ENCODE measurements at regions not wholly inside any gene's neighbourhood (a gene's known extent, or its start where the extent isn't known, plus 50 kb on each side); places are given as distances from the start of the nearest gene placed in this dataset.

DNA sequence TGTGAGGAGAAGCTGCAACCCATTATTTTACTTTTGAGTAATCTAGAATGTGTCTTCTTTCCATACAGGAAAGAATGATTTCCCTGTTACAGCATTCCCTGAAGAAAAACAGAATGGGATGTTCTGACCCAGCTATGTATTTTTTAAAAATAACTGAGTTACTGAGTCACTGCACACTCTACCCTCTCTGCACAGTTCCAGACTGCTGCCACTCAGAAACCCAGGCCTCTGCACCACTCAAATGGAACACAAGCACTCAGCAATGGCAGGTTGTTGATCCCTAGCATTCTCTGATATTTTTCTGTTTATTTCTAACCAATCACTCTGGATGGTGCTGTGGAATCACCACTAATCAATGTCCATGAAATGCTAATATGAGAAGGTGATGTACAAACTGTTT is 1300.0 kb upstream of the FAM98A start:
- POLR2A ChIA-PET (ENCODE audit: unreplicated experiment), result no interaction called here
- no peak for DNase-seq
- CTCF ChIA-PET, result no interaction called here

DNA sequence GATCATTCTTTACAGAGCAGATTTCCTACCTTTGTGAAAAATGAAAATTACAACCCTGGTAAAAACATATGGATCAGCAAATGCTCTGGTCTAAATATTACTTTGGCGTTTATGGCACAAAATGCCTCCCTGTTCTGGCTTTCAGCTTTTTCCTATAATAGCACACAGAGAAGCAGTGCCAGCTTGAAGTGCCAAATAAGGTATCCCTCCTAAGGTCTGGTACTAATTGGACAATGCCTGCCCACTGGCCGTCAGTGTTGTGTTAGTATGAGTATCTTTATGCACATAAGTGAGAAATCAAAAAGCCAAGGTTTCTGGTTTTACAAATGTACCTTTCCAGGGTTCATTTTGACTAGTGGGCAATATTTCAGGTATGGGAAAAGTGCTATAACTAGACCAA is 1293.7 kb upstream of the FAM98A start:
- Histone ChIP-seq H3K79me2 (ENCODE audit: low read length) (no peaks in the 10 kb centered on the region), H3K27me3 (ENCODE audit: low read length) (no peaks in the 10 kb centered on the region), H3F3A (ENCODE audit: low read length, unreplicated experiment) (no peaks in the 10 kb centered on the region), H4K20me1 (ENCODE audit: low read length) (no peaks in the 10 kb centered on the region), H3K4me1 (ENCODE audit: insufficient read depth, low read length) (no peaks in the 10 kb centered on the region), H3K36me3 (ENCODE audit: low read depth, low read length) (no peaks in the 10 kb centered on the region), H3K4me3 (ENCODE audit: low read length) (no peak overlapping the region), H3K27ac (ENCODE audit: low read length) (no peak overlapping the region), H3K9me2 (replicated peaks; ENCODE audit: low read length) (no peaks in the 10 kb centered on the region), H3K9ac (ENCODE audit: low read length) (no peak overlapping the region), H2AFZ (ENCODE audit: low read length) (no peak overlapping the region), H3K4me2 (ENCODE audit: low read length) (no peak overlapping the region), H3K9me3 (ENCODE audit: low read length) (no peaks in the 10 kb centered on the region)
- TF ChIP-seq EZH2 (IDR thresholded peaks at IDR 0.05; ENCODE audit: low read length, unreplicated experiment), result no peak
- no peak for TF ChIP-seq EZH2phosphoT487 (IDR thresholded peaks at IDR 0.05; ENCODE audit: borderline replicate concordance, low read length)
- TF ChIP-seq, protein P1, sequence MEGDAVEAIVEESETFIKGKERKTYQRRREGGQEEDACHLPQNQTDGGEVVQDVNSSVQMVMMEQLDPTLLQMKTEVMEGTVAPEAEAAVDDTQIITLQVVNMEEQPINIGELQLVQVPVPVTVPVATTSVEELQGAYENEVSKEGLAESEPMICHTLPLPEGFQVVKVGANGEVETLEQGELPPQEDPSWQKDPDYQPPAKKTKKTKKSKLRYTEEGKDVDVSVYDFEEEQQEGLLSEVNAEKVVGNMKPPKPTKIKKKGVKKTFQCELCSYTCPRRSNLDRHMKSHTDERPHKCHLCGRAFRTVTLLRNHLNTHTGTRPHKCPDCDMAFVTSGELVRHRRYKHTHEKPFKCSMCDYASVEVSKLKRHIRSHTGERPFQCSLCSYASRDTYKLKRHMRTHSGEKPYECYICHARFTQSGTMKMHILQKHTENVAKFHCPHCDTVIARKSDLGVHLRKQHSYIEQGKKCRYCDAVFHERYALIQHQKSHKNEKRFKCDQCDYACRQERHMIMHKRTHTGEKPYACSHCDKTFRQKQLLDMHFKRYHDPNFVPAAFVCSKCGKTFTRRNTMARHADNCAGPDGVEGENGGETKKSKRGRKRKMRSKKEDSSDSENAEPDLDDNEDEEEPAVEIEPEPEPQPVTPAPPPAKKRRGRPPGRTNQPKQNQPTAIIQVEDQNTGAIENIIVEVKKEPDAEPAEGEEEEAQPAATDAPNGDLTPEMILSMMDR (conservative IDR thresholded peaks at IDR 0.05; ENCODE audit: low read depth, low read length), result no peak
- no TSS peak for BruUV-seq (replicated peaks)
- ATAC-seq (no peak), DNase-seq (no peak)
- POLR2A ChIA-PET (ENCODE audit: unreplicated experiment), result no interaction called here
- CTCF ChIA-PET, result no interaction called here
- intact Hi-C loops (cut with micrococcal nuclease), result no loop called here

More for the DNA sequence above, 1300.0 kb upstream of the FAM98A start:
- no peaks in the 10 kb centered on the region for H3K9me3 ChIP-seq (ENCODE audit: low read length)
- no TSS peak for BruUV-seq (replicated peaks)
- H3K27ac ChIP-seq (ENCODE audit: low read length), result no peak overlapping the region
- no peak overlapping the region for H3K4me3 ChIP-seq (ENCODE audit: low read length)
- TF ChIP-seq, protein P1 (conservative IDR thresholded peaks at IDR 0.05; ENCODE audit: low read depth, low read length), result no peak
- TF ChIP-seq EZH2 (IDR thresholded peaks at IDR 0.05; ENCODE audit: low read length, unreplicated experiment) (no peak), EZH2phosphoT487 (IDR thresholded peaks at IDR 0.05; ENCODE audit: borderline replicate concordance, low read length) (no peak)
- H3K36me3 ChIP-seq (ENCODE audit: low read depth, low read length), result no peaks in the 10 kb centered on the region
- H3K27me3 ChIP-seq (ENCODE audit: low read length), result no peaks in the 10 kb centered on the region
- no peak overlapping the region for H3K4me2 ChIP-seq (ENCODE audit: low read length)
- H3K4me1 ChIP-seq (ENCODE audit: insufficient read depth, low read length), result no peaks in the 10 kb centered on the region
- H3F3A ChIP-seq (ENCODE audit: low read length, unreplicated experiment), result no peaks in the 10 kb centered on the region
- H3K9ac ChIP-seq (ENCODE audit: low read length), result no peak overlapping the region
- H4K20me1 ChIP-seq (ENCODE audit: low read length), result no peaks in the 10 kb centered on the region
- H2AFZ ChIP-seq (ENCODE audit: low read length), result no peak overlapping the region
- no peak for ATAC-seq
- H3K79me2 ChIP-seq (ENCODE audit: low read length), result no peaks in the 10 kb centered on the region
- H3K9me2 ChIP-seq (replicated peaks; ENCODE audit: low read length), result no peaks in the 10 kb centered on the region
- intact Hi-C loops (cut with micrococcal nuclease), result no loop called here

DNA sequence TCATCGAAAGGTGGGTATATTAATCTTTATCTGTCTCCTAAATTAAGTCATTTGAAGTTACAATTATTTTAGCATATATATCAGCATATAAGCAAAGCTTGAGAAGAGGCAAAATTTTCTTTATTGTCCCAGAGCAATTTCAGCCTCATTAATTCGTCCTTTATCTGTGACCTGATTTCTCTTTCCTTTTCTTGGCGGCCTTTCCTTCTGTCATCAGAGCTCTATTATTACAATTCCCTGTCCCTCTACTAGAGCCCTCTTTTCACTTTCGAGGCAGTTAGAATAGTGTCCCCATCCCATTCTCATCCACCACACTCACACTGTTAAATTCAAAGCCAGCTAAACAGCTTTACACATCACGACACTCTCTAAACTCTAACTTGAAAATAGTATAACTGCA is 1293.2 kb upstream of the FAM98A start:
- no peak overlapping the region for H3K9ac ChIP-seq (ENCODE audit: low read length)
- no peak for DNase-seq
- no peaks in the 10 kb centered on the region for H3K27me3 ChIP-seq (ENCODE audit: low read length)
- TF ChIP-seq, protein P1 (conservative IDR thresholded peaks at IDR 0.05; ENCODE audit: low read depth, low read length), result no peak
- TF ChIP-seq EZH2phosphoT487 (IDR thresholded peaks at IDR 0.05; ENCODE audit: borderline replicate concordance, low read length) (no peak), EZH2 (IDR thresholded peaks at IDR 0.05; ENCODE audit: low read length, unreplicated experiment) (no peak)
- no peaks in the 10 kb centered on the region for H3K9me3 ChIP-seq (ENCODE audit: low read length)
- ChIA-PET POLR2A (ENCODE audit: unreplicated experiment) (no interaction called here), CTCF (no interaction called here)
- no peaks in the 10 kb centered on the region for H3F3A ChIP-seq (ENCODE audit: low read length, unreplicated experiment)
- no peak overlapping the region for H3K27ac ChIP-seq (ENCODE audit: low read length)
- no TSS peak for BruUV-seq (replicated peaks)
- H2AFZ ChIP-seq (ENCODE audit: low read length), result no peak overlapping the region
- no peaks in the 10 kb centered on the region for H3K9me2 ChIP-seq (replicated peaks; ENCODE audit: low read length)
- no peak for ATAC-seq
- H3K4me3 ChIP-seq (ENCODE audit: low read length), result no peak overlapping the region
- no peaks in the 10 kb centered on the region for H3K4me1 ChIP-seq (ENCODE audit: insufficient read depth, low read length)
- H3K79me2 ChIP-seq (ENCODE audit: low read length), result no peaks in the 10 kb centered on the region
- no peak overlapping the region for H3K4me2 ChIP-seq (ENCODE audit: low read length)
- intact Hi-C loops (cut with micrococcal nuclease), result no loop called here
- H4K20me1 ChIP-seq (ENCODE audit: low read length), result no peaks in the 10 kb centered on the region
- no peaks in the 10 kb centered on the region for H3K36me3 ChIP-seq (ENCODE audit: low read depth, low read length)
